Islet of Langerhans (tissue), 1 donor: ENCODE measurements at regions not wholly inside any gene's neighbourhood (a gene's known extent, or its start where the extent isn't known, plus 50 kb on each side); places are given as distances from the start of the nearest gene placed in this dataset.

Experiments used
- FAIRE-seq: peaks from one replicate; lab custom pipeline; 2011; peaks lifted over from hg19 to GRCh38; lab: Jason Lieb, UNC

DNA sequence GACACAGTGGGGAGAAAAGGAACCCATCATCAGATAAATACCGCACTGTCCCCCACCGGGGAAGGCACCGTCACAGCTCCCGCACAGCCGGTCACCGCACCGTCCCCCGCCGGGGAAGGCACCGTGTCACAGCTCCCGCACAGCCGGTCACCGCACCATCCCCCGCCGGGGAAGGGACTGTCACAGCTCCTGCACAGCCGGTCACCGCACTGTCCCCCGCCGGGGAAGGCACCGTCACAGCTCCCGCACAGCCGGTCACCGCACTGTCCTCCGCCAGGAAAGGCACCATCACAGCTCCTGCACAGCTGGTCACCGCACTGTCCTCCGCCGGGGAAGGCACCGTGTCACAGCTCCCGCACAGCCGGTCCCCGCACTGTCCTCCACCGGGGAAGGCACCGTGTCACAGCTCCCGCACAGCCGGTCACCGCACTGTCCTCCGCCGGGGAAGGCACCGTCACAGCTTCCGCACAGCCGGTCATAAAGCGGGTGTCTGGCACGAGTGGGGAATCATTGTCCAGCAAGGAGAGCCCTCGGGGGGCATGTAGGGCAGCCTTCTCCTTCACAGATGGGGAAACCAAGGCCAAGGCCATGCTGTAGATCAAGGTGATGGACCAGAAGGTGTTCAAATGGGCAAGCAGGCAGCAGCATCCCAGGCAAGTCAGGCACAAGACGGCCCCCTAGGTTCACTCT, 280.1 kb downstream of the NPHP4 start:
- FAIRE-seq, result no peak

DNA sequence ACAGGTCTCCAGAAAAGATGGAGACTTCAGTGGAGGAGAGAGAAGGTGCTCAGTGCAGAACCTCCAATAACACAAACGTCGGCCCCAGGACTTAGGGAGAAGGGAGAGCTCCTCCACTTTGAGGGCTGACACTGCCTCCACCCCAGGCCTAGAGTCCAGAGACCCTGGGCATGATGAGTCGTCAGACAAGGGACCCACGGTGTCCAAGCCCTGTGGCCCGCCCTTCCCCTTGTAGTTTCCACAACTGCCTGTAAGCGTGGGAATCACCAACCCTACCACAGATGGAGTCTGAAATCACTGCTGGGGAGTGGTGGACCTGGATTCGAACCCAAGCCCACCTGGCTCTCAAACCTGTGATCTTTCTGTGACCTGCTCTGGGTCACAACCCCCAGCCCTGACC, 281.1 kb downstream of the NPHP4 start:
- no peak for FAIRE-seq

DNA sequence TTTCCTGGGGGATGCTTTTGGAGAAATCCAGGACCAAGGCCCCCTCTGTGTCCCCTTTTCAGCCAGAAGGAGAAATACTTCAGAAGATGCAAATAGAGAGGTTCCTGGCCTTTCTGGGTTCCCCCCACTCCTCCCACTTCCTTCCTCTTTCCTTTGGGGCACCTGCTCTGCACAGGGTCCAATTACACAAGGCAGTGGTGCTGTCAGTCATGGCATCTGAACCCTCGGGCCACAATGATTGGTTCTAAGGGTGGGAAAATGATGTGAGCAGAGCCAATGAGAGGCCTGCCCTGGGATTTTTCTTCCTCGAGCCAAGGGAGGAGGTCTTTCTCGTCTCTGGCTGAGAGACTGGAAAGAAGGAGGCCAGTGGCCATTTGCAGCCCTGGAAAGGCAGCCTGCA, 282.2 kb downstream of the NPHP4 start:
- FAIRE-seq, result no peak

DNA sequence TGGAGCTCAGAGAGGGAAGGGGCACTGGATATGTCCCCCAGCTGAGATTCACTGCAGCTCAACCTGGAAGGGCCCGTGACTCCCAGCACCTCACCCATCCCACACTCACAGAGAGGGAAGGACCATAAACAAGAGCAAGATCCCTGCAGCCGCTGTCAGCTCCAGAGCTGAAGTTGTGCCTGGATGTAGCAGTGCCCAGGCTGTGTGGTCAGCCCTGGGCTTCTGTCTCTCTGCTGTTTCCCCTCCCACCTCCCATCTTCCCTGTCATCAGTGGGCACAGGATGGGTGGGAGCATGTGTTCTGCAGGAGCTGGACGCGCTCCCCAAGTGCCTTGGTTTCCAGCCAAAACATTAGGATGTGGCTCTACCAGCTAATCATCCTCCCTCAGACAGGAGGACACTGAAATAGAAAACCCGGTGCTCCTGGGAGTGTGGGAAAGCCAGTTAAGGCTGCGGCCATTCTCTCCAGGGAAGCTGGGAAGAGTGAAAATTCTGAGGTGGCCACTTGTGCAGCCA, 282.7 kb downstream of the NPHP4 start:
- FAIRE-seq, result no peak

- no peak for FAIRE-seq
Measured at GRCh38 chr1:5708346-5709245, 283.6 kb downstream of the NPHP4 start.

DNA sequence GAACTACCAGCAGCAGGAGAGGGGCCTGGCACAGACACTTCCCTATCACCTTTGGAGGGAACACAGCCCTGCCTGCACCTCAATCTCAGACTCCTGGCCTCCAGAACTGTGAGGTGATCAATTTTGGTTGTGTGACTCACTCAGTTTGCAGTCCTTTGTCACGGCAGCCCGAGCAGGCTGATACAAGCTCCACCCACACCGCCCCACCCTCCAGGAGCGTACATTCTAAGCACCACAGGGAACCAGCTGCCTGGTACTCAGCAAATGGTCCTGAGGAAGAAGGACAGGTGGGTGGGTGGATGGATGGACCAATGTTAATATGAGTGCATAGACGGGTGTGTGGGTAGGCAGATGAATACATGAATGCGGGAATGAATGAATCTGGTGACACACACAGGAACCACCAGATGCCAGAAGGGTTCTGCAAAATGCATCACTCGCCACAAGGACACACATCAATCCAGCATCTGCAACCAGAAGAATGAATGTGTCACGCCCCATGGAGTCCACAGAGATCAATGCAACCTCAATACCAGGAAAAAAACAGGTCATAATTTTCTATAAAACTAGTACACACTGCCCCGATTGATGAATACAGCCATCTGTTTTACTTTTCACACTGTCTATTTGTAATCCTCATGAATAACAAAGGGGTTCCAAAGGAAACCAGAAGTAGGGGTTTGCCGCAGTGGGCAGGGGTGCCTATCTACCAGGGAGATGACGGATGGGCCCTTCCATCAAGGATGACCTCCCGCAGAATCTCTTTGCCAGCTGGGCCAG, 284.5 kb downstream of the NPHP4 start:
- FAIRE-seq, result no peak

GRCh38 chr1:5706239-5706638, 286.0 kb downstream of the NPHP4 start:
- no peak for FAIRE-seq

DNA sequence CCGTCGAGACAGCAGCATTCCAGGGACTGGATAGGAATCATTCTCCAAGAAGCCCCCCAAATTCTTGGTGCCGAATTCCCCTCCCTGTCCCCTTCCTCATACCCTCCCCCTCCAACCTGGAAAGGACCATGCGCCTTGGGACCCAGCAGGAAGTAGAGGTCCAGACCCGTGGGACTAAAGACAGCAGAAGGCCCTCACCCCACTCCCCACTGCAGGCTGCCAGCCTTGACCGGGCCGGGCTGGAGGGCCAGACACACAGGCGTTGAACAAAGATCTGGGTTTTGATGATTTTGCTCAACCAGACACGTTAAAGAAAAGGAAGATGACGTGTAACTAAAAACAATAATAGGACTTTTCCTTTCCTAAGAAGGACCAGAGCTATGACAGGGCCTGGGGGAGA, 286.5 kb downstream of the NPHP4 start:
- no peak for FAIRE-seq

GRCh38 chr1:5704561-5705514, 287.4 kb downstream of the NPHP4 start:
- FAIRE-seq, result no peak

- FAIRE-seq, result no peak
Measured at GRCh38 chr1:5701642-5702041, 290.6 kb downstream of the NPHP4 start.

DNA sequence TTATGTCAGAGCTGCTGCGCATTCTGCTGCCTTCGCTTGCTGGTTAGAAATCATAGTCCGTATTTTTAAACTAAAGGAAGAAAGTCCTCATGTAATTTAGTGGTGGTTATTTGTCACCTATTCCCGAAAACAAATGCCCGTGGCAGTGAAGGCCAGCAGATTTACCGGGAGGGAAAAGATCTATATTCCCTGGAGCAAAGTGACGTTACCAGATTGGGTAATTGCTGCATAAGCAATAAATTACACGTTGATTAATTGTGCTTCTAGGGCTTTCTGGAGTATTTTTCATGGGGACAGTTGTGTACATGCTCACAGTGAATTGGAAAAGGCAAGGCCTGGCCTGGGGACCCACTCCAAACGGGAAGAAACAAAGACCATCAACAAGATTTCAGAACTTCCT, 298.7 kb downstream of the NPHP4 start:
- no peak for FAIRE-seq

- FAIRE-seq, result no peak
Measured at GRCh38 chr1:5692664-5693063, 299.6 kb downstream of the NPHP4 start.

DNA sequence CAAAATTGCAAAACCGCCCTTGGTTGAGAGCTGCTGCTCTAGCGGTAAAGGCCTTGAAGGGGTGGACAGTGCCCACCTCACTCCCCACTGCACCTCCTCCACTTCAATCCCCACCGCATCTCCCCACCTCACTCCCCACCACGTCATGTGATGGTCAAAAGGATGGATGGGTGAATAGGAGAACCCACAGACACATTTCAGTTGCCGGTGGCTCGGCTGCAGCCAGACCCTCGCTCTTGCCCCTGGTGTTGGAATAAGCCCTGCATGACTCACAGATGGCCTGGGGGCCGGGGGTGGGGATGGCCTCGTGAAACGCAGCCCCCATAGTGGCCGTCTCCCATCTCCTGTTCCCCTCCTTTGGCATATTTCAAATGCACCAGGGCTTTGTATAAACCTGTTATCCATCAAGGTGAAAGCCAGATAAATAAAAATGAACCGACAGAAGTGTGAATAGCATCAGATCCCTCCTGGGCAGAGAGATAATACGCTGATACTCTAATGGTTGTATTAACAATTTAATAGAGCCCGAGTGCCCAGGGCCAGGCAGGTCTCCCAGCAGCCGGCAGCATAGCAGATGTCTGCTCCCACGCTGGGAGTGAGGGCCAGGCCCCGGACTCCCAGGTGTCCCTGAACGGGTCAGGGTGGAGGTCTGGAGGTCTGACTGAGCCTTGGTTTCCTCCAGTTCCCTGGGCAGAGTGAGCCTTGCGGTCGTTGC, 300.3 kb downstream of the NPHP4 start:
- no peak for FAIRE-seq

DNA sequence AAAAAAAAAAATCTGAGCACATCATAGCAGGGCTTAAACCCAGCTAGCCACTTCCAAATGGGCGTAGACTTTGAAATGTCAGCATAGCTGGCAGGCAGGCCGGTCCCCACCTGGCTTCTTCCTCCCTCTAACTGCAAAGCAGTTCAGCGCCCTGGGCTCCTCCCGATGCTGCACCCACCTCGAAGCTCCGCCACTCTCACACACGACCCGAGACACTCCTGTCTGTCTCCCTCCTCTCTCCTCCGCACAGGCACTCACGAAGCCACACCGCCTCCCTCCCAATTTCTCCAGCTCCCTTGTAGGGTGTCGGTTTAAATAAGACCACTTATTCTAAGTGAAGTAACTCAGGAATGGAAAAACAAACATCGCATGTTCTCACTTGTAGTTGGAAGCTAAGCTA, 301.3 kb downstream of the NPHP4 start:
- no peak for FAIRE-seq

DNA sequence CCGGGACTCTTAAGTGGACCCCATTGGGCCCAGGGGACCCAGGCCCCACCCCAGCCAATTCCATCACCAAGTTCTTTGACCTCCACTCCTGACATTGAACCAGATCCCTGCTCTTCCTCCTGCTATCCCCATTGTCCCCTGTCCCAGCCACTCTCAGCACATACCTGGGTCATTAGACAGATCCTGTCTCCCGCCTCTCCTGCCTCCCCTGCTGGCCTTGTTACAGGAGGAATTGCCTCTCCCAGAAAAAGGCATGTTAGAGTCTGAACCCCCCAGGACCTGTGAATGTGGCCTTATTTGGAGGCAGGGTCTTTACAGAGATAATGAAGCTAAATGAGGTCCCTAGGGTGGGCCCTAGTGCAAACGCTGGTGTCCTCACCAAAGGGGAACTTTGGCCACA, 301.9 kb downstream of the NPHP4 start:
- no peak for FAIRE-seq

DNA sequence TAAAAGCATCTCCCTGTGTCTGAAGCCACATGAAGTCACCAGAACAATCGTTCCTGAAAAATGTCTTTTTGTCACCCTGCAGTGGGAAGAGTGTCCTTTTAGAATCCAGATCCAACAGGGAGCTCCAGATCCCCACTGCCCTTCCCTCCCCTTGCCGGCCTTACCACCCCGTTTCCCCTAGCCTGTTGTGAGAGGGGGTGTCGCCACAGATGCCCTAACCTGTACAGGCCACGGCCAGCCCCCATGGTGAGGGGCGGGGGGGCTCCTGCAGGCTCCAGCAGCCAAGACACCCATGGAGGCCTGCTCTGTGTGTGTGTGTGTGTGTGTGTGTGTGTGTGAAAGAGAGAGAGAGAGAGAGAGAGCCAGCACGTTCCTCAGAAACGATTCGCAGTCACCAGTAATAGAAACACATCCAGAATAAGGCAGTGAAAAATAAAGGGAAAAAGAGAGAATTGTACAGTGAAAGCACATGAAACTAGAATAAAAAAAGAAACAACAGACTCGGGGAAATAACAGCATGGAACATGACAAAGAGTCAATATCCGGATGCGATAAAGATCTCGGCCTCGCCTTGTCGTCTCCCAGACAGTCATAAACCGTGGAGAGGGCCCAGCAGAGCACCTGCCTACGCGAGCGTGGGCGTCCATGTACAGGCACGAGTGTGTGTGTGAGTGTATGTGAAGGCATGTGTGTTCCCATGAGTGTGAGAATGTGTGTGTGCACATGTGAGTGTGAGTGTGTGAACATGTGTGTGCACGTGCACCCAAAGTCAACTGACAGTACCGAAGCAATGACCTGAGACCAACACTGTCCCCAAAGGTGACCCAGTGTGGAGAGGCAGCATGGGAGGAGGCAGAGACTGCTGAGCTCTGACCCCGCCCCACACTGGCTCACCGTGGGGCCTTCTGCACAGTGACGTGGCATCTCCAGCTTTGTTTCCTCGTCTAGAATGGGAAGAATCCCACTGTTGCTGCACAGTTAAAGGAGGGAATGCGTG, 303.8 kb downstream of the NPHP4 start:
- FAIRE-seq, result no peak

GRCh38 chr1:5686925-5687706, 305.1 kb downstream of the NPHP4 start:
- no peak for FAIRE-seq

GRCh38 chr1:5686195-5686594, 306.0 kb downstream of the NPHP4 start:
- no peak for FAIRE-seq
